ENCODE measurements at regions not wholly inside any gene's neighbourhood (a gene's known extent, or its start where the extent isn't known, plus 50 kb on each side); places are given as distances from the start of the nearest gene placed in this dataset.
"Not testable (repeated sequence)": the region's sequence is repeated elsewhere in the genome, so short reads cannot be mapped to it uniquely, and the experiment has no call there.

DNA sequence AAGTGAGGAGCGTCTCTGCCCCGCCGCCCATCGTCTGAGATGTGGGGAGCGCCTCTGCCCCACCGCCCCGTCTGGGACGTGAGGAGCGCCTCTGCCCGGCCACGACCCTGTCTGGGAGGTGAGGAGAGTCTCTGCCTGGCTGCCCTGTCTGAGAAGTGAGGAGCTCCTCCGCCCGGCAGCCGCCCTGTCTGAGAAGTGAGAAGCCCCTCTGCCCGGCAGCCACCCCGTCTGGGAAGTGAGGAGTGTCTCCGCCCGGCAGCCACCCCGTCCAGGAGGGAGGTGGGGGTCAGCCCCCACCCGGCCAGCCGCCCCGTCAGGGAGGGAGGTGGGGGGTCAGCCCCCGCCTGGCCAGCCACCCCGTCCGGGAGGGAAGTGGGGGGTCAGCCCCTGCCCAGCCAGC lies 823.0 kb upstream of the GBE1 start:
- TF ChIP-seq, protein P1, sequence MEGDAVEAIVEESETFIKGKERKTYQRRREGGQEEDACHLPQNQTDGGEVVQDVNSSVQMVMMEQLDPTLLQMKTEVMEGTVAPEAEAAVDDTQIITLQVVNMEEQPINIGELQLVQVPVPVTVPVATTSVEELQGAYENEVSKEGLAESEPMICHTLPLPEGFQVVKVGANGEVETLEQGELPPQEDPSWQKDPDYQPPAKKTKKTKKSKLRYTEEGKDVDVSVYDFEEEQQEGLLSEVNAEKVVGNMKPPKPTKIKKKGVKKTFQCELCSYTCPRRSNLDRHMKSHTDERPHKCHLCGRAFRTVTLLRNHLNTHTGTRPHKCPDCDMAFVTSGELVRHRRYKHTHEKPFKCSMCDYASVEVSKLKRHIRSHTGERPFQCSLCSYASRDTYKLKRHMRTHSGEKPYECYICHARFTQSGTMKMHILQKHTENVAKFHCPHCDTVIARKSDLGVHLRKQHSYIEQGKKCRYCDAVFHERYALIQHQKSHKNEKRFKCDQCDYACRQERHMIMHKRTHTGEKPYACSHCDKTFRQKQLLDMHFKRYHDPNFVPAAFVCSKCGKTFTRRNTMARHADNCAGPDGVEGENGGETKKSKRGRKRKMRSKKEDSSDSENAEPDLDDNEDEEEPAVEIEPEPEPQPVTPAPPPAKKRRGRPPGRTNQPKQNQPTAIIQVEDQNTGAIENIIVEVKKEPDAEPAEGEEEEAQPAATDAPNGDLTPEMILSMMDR (IDR thresholded peaks at IDR 0.05) = not testable (repeated sequence)
- not testable (repeated sequence) for TF ChIP-seq POLR2A (IDR thresholded peaks at IDR 0.05)

Measured in testis (tissue), 2 donors.